Transverse colon (tissue), 4 donors: ENCODE measurements at regions not wholly inside any gene's neighbourhood (a gene's known extent, or its start where the extent isn't known, plus 50 kb on each side); places are given as distances from the start of the nearest gene placed in this dataset.

Source experiments
- DNase-seq: peaks from one replicate; pipeline ENCODE4 v3.0.0-alpha.2; 2019
- H3K27ac ChIP-seq, 4 donors: fragments of 200-600 bp; sonication (generic); 2 replicates each; pipeline ENCODE4 v1.5.1; 2016 to 2018; ENCODE audit warnings: inconsistent platforms in 4 of 4
- H3K27me3 ChIP-seq: fragments of 200-600 bp; sonication (generic); 2 replicates; pipeline ENCODE4 v1.5.1; 2017; ENCODE audit warnings: inconsistent platforms
- H3K36me3 ChIP-seq, 4 donors: fragments of 200-600 bp; sonication (generic); 2 replicates each; pipeline ENCODE4 v1.5.1; 2017 to 2019; ENCODE audit warnings: inconsistent platforms in 4 of 4
- H3K4me1 ChIP-seq, 4 donors: fragments of 200-600 bp; sonication (generic); 2 replicates each; pipeline ENCODE4 v1.5.1; 2017 to 2020; ENCODE audit warnings: inconsistent platforms in 4 of 4
- H3K4me3 ChIP-seq, 4 donors: fragments of 200-600 bp; sonication (generic); 1 replicate in 1 of 4; 2 replicates in 3 of 4; pipeline versions ENCODE4 v1.5.1 to v1.6.1; 2017 to 2019; ENCODE audit warnings: inconsistent platforms in 4 of 4
- H3K9me3 ChIP-seq, 2 donors: fragments of 200-600 bp; sonication (generic); 2 replicates each; pipeline ENCODE4 v1.5.1; 2017 to 2019; ENCODE audit warnings: inconsistent platforms in 2 of 2
- EP300 ChIP-seq: sonication (generic); formaldehyde crosslinking; IDR thresholded peaks from one replicate; pipeline ENCODE4 v1.6.1; 2017; ENCODE audit warnings: antibody characterized with exemption, low read depth
- POLR2A ChIP-seq: fragments of 450-650 bp; IDR thresholded peaks from one replicate; pipeline ENCODE4 v1.6.1; 2016; ENCODE audit warnings: antibody characterized with exemption, mild to moderate bottlenecking, moderate library complexity
- POLR2AphosphoS5 ChIP-seq, 3 donors: sonication (generic); formaldehyde crosslinking; IDR thresholded peaks; one replicate each; pipeline ENCODE4 v1.6.1; 2016; ENCODE audit warnings: antibody characterized with exemption in 3 of 3
- WGBS, 2 donors: methylation state at CpG; one replicate each; pipeline ENCODE4 v1.1.5; 2018; ENCODE audit warnings: low coverage in 1 of 2; 5-methylcytosine and 5-hydroxymethylcytosine counted together
- in situ Hi-C, 4 donors: fragments of 200-750 bp; cut with MboI; loops; one replicate each; pipeline versions ENCODE4 v1.15.0 to v1.15.1; 2017; ENCODE audit warnings: low sequenced_read_pairs in 3 of 4, low pct_ligation_motif_present in 1 of 4, low pct_unique_long_range_greater_than_20kb in 1 of 4
- intact Hi-C: fragments of 100-400 bp; cut with DNase I; formaldehyde crosslinking; loops from one replicate; pipeline ENCODE4 v1.15.1; 2023; ENCODE audit warnings: low total_unique reads
- TF ChIP-seq, protein P1 (sequence below), 5 experiments: fragments of 200-600 bp in 3 of 5; fragments of 450-650 bp in 2 of 5; sonication (generic) in 3 of 5; IDR thresholded peaks; 1 replicate in 2 of 5; 2 replicates in 3 of 5; pipeline ENCODE4 v1.5.1; 2016 to 2017; ENCODE audit warnings: antibody characterized with exemption in 5 of 5, inconsistent platforms in 3 of 5, mild to moderate bottlenecking in 2 of 5, moderate library complexity in 1 of 5

GRCh38 chr7:125661-126060, 66.7 kb upstream of the FAM20C start:
- 91 to 98% methylated on average over 5 to 8 of the region's 8 CpGs for WGBS, 2 donors
- H3K4me1 ChIP-seq, result peaks cover 0 to 11% (median 0%) of the 10 kb centered on the region in 4 donors
- intact Hi-C loops (no loop called here), in situ Hi-C loops (no loop called here)
- no peak overlapping the region for H3K4me3 ChIP-seq
- TF ChIP-seq POLR2A (no peak), EP300 (no peak), POLR2AphosphoS5 (IDR thresholded peaks at IDR 0.05) (no peak)
- TF ChIP-seq, protein P1, sequence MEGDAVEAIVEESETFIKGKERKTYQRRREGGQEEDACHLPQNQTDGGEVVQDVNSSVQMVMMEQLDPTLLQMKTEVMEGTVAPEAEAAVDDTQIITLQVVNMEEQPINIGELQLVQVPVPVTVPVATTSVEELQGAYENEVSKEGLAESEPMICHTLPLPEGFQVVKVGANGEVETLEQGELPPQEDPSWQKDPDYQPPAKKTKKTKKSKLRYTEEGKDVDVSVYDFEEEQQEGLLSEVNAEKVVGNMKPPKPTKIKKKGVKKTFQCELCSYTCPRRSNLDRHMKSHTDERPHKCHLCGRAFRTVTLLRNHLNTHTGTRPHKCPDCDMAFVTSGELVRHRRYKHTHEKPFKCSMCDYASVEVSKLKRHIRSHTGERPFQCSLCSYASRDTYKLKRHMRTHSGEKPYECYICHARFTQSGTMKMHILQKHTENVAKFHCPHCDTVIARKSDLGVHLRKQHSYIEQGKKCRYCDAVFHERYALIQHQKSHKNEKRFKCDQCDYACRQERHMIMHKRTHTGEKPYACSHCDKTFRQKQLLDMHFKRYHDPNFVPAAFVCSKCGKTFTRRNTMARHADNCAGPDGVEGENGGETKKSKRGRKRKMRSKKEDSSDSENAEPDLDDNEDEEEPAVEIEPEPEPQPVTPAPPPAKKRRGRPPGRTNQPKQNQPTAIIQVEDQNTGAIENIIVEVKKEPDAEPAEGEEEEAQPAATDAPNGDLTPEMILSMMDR (IDR thresholded peaks at IDR 0.05), result no peak
- H3K9me3 ChIP-seq, result no peaks in the 10 kb centered on the region
- no peaks in the 10 kb centered on the region for H3K36me3 ChIP-seq
- H3K27ac ChIP-seq, result no peak overlapping the region
- no peak for DNase-seq
- peaks cover 6% of the 10 kb centered on the region for H3K27me3 ChIP-seq

GRCh38 chr7:126368-126767, 66.0 kb upstream of the FAM20C start:
- TF ChIP-seq POLR2AphosphoS5 (IDR thresholded peaks at IDR 0.05) (no peak), EP300 (no peak), POLR2A (no peak)
- TF ChIP-seq, protein P1 (IDR thresholded peaks at IDR 0.05), result no peak
- intact Hi-C loops, result no loop called here
- Histone ChIP-seq H3K9me3 (no peaks in the 10 kb centered on the region), H3K36me3 (no peaks in the 10 kb centered on the region), H3K4me1 (peaks cover 0 to 17% (median 2%) of the 10 kb centered on the region in 4 donors), H3K4me3 (no peak overlapping the region), H3K27ac (no peak overlapping the region), H3K27me3 (no peaks in the 10 kb centered on the region)
- no peak for DNase-seq
- 86 to 96% methylated on average over 3 of the region's 3 CpGs for WGBS, 2 donors
- in situ Hi-C loops, result no loop called here

DNA sequence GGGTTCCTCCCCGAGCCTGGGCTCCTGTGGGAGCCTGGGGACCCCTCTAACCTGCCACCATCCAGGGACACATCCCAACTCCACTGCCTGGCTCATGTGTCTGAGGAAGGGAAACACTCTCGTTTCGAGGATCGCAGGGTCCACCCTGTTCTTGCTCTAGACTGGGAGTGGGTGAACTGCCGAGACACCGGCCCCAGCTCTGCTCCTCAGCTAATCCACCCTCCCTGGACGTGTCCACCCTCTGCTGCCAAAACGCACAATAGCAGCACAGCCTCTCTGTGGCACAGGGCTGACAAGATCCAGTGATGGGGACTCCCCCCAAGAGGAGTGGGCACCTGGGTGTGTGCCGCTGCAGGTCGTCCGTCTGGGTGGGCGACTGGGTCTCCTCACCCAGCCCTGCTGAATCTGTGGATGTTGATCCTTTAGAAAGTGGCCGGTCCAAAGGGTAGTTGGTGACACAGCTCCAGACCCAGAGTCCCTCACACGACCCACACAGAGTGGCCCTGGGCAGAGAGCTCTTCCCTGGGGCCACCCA, 65.2 kb upstream of the FAM20C start:
- no peaks in the 10 kb centered on the region for H3K36me3 ChIP-seq
- intact Hi-C loops (no loop called here), in situ Hi-C loops (no loop called here)
- H3K27me3 ChIP-seq, result no peaks in the 10 kb centered on the region
- no peaks in the 10 kb centered on the region for H3K9me3 ChIP-seq
- no peak overlapping the region for H3K4me3 ChIP-seq
- TF ChIP-seq POLR2A (no peak), EP300 (no peak), POLR2AphosphoS5 (IDR thresholded peaks at IDR 0.05) (no peak)
- TF ChIP-seq, protein P1 (IDR thresholded peaks at IDR 0.05), result no peak
- WGBS, 2 donors, result 65 to 81% methylated on average over 2 to 14 of the region's 14 CpGs
- no peak overlapping the region for H3K27ac ChIP-seq
- DNase-seq, result no peak
- H3K4me1 ChIP-seq, result peaks cover 0 to 20% (median 2%) of the 10 kb centered on the region in 4 donors

GRCh38 chr7:128171-129080, 63.9 kb upstream of the FAM20C start:
- Histone ChIP-seq H3K27me3 (no peaks in the 10 kb centered on the region), H3K9me3 (no peaks in the 10 kb centered on the region), H3K27ac (no peak overlapping the region), H3K36me3 (no peaks in the 10 kb centered on the region), H3K4me1 (peaks cover 0 to 20% (median 2%) of the 10 kb centered on the region in 4 donors), H3K4me3 (no peak overlapping the region)
- WGBS, 2 donors, result 74 to 87% methylated on average over 5 to 23 of the region's 23 CpGs
- DNase-seq, result no peak
- TF ChIP-seq, protein P1 (IDR thresholded peaks at IDR 0.05), result no peak
- TF ChIP-seq POLR2A (no peak), EP300 (no peak), POLR2AphosphoS5 (IDR thresholded peaks at IDR 0.05) (no peak)
- in situ Hi-C loops (no loop called here), intact Hi-C loops (loop anchor here (1.0 kb wide), 1 partner anchor 43 kb away; no protein-coding TSS in a partner anchor)
